Transverse colon (tissue), 4 donors: ENCODE measurements at regions not wholly inside any gene's neighbourhood (a gene's known extent, or its start where the extent isn't known, plus 50 kb on each side); places are given as distances from the start of the nearest gene placed in this dataset.

Experiments
- DNase-seq: peaks from one replicate; pipeline ENCODE4 v3.0.0-alpha.2; 2019
- H3K27ac ChIP-seq, 4 donors: fragments of 200-600 bp; sonication (generic); 2 replicates each; pipeline ENCODE4 v1.5.1; 2016 to 2018; ENCODE audit warnings: inconsistent platforms in 4 of 4
- H3K27me3 ChIP-seq: fragments of 200-600 bp; sonication (generic); 2 replicates; pipeline ENCODE4 v1.5.1; 2017; ENCODE audit warnings: inconsistent platforms
- H3K36me3 ChIP-seq, 4 donors: fragments of 200-600 bp; sonication (generic); 2 replicates each; pipeline ENCODE4 v1.5.1; 2017 to 2019; ENCODE audit warnings: inconsistent platforms in 4 of 4
- H3K4me1 ChIP-seq, 4 donors: fragments of 200-600 bp; sonication (generic); 2 replicates each; pipeline ENCODE4 v1.5.1; 2017 to 2020; ENCODE audit warnings: inconsistent platforms in 4 of 4
- H3K4me3 ChIP-seq, 4 donors: fragments of 200-600 bp; sonication (generic); 1 replicate in 1 of 4; 2 replicates in 3 of 4; pipeline versions ENCODE4 v1.5.1 to v1.6.1; 2017 to 2019; ENCODE audit warnings: inconsistent platforms in 4 of 4
- H3K9me3 ChIP-seq, 2 donors: fragments of 200-600 bp; sonication (generic); 2 replicates each; pipeline ENCODE4 v1.5.1; 2017 to 2019; ENCODE audit warnings: inconsistent platforms in 2 of 2
- EP300 ChIP-seq: sonication (generic); formaldehyde crosslinking; IDR thresholded peaks from one replicate; pipeline ENCODE4 v1.6.1; 2017; ENCODE audit warnings: antibody characterized with exemption, low read depth
- POLR2A ChIP-seq: fragments of 450-650 bp; IDR thresholded peaks from one replicate; pipeline ENCODE4 v1.6.1; 2016; ENCODE audit warnings: antibody characterized with exemption, mild to moderate bottlenecking, moderate library complexity
- POLR2AphosphoS5 ChIP-seq, 3 donors: sonication (generic); formaldehyde crosslinking; IDR thresholded peaks; one replicate each; pipeline ENCODE4 v1.6.1; 2016; ENCODE audit warnings: antibody characterized with exemption in 3 of 3
- WGBS, 2 donors: methylation state at CpG; one replicate each; pipeline ENCODE4 v1.1.5; 2018; ENCODE audit warnings: low coverage in 1 of 2; 5-methylcytosine and 5-hydroxymethylcytosine counted together
- in situ Hi-C, 4 donors: fragments of 200-750 bp; cut with MboI; loops; one replicate each; pipeline versions ENCODE4 v1.15.0 to v1.15.1; 2017; ENCODE audit warnings: low sequenced_read_pairs in 3 of 4, low pct_ligation_motif_present in 1 of 4, low pct_unique_long_range_greater_than_20kb in 1 of 4
- intact Hi-C: fragments of 100-400 bp; cut with DNase I; formaldehyde crosslinking; loops from one replicate; pipeline ENCODE4 v1.15.1; 2023; ENCODE audit warnings: low total_unique reads
- TF ChIP-seq, protein P1 (sequence below), 5 experiments: fragments of 200-600 bp in 3 of 5; fragments of 450-650 bp in 2 of 5; sonication (generic) in 3 of 5; IDR thresholded peaks; 1 replicate in 2 of 5; 2 replicates in 3 of 5; pipeline ENCODE4 v1.5.1; 2016 to 2017; ENCODE audit warnings: antibody characterized with exemption in 5 of 5, inconsistent platforms in 3 of 5, mild to moderate bottlenecking in 2 of 5, moderate library complexity in 1 of 5

DNA sequence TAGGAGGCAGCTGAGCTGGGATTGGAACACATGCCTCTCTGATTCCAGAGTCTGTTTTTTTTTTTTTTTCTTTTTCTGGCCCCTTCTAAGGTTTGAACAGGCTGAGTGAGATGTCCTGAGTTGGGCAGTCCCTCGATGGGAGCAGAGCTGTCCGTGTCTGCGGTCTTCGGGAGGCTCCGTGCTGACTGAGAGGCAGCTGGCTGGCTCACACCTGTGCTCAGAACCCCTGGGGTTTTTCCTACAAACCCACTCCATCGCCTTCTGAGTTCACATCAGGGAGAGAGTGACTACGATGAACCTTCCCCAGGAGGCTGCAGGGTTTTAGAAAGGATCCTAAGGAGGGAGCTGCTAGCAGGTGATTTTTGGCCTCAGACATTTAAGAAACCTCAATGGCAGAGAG, 92.5 kb downstream of the IRF8 start:
- Histone ChIP-seq H3K36me3 (no peaks in the 10 kb centered on the region), H3K27ac (no peak overlapping the region), H3K4me1 (peaks cover 4 to 16% (median 10%) of the 10 kb centered on the region in 4 donors), H3K9me3 (no peaks in the 10 kb centered on the region), H3K4me3 (no peak overlapping the region), H3K27me3 (peaks cover 6% of the 10 kb centered on the region)
- TF ChIP-seq, protein P1, sequence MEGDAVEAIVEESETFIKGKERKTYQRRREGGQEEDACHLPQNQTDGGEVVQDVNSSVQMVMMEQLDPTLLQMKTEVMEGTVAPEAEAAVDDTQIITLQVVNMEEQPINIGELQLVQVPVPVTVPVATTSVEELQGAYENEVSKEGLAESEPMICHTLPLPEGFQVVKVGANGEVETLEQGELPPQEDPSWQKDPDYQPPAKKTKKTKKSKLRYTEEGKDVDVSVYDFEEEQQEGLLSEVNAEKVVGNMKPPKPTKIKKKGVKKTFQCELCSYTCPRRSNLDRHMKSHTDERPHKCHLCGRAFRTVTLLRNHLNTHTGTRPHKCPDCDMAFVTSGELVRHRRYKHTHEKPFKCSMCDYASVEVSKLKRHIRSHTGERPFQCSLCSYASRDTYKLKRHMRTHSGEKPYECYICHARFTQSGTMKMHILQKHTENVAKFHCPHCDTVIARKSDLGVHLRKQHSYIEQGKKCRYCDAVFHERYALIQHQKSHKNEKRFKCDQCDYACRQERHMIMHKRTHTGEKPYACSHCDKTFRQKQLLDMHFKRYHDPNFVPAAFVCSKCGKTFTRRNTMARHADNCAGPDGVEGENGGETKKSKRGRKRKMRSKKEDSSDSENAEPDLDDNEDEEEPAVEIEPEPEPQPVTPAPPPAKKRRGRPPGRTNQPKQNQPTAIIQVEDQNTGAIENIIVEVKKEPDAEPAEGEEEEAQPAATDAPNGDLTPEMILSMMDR (IDR thresholded peaks at IDR 0.05): no peak
- TF ChIP-seq EP300 (no peak), POLR2A (no peak), POLR2AphosphoS5 (IDR thresholded peaks at IDR 0.05) (no peak)
- 87% methylated on average over 7 of the region's 7 CpGs; no CpG with 5 or more reads in 1 of the 2 donors for WGBS, 2 donors
- in situ Hi-C loops: no loop called here
- intact Hi-C loops: no loop called here
- DNase-seq: no peak

- no peak overlapping the region for H3K27ac ChIP-seq
- DNase-seq: no peak
- H3K9me3 ChIP-seq: no peaks in the 10 kb centered on the region
- intact Hi-C loops (no loop called here), in situ Hi-C loops (no loop called here)
- no peaks in the 10 kb centered on the region for H3K36me3 ChIP-seq
- H3K27me3 ChIP-seq: peaks cover 6% of the 10 kb centered on the region
- 94 to 100% methylated on average over 1 to 5 of the region's 5 CpGs for WGBS, 2 donors
- H3K4me3 ChIP-seq: no peak overlapping the region
- TF ChIP-seq POLR2AphosphoS5 (IDR thresholded peaks at IDR 0.05) (no peak), EP300 (no peak), POLR2A (no peak)
- TF ChIP-seq, protein P1 (IDR thresholded peaks at IDR 0.05): no peak
- H3K4me1 ChIP-seq: peaks cover 4 to 12% (median 6%) of the 10 kb centered on the region in 4 donors
These were observed 92.9 kb downstream of the IRF8 start for GRCh38 chr16:85991856-85992255.

DNA sequence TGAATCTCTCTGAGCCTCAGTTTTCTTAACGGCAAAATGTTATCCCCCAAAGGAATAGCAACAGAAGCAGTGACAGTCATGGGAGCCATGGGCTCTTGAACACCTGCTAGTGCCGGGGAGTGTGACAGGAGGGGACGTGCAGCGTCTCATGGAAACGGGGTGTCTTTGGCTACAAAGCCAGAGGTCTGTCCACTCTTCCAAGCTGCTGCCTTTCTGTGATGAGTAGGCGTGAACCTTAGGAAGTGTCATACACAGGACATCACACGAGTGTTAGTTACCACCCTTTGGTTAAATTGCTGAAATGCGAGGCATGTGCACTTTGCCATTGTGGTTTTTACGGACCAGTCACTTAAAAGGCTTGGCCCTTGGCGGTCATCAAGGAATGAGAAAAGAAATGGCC, 93.4 kb downstream of the IRF8 start:
- in situ Hi-C loops: no loop called here
- intact Hi-C loops: no loop called here
- H3K27me3 ChIP-seq: peaks cover 6% of the 10 kb centered on the region
- no peak overlapping the region for H3K27ac ChIP-seq
- no peak for DNase-seq
- no peak for TF ChIP-seq EP300
- TF ChIP-seq, protein P1 (IDR thresholded peaks at IDR 0.05): no peak
- TF ChIP-seq POLR2A: no peak
- no peaks in the 10 kb centered on the region for H3K36me3 ChIP-seq
- no peak overlapping the region for H3K4me3 ChIP-seq
- 82% methylated on average over 10 of the region's 10 CpGs; no CpG with 5 or more reads in 1 of the 2 donors for WGBS, 2 donors
- peaks cover 1 to 8% (median 1%) of the 10 kb centered on the region in 4 donors for H3K4me1 ChIP-seq
- H3K9me3 ChIP-seq: no peaks in the 10 kb centered on the region

DNA sequence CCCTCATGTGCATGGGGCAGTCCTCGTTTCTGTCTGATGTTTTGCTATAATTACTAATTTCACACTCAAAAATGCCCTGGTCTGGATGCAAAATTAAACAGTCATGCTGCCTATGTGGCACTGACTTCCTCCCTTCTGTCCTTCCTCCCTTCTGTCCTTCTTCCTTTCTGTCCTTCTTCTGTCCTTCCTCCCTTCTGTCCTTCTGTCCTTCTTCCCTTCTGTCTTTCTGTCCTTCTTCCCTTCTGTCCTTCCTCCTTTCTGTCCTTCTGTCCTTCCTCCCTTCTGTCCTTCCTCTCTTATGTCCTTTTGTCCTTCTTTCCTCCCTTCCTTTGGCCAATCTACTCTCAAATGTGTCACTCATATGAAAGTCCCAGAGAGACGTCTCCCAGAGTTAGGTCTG, 93.8 kb downstream of the IRF8 start:
- Histone ChIP-seq H3K4me3 (no peak overlapping the region), H3K9me3 (no peaks in the 10 kb centered on the region), H3K27me3 (peaks cover 6% of the 10 kb centered on the region), H3K27ac (no peak overlapping the region), H3K4me1 (peaks cover 0 to 6% (median 0%) of the 10 kb centered on the region in 4 donors), H3K36me3 (no peaks in the 10 kb centered on the region)
- TF ChIP-seq, protein P1 (IDR thresholded peaks at IDR 0.05): no peak
- TF ChIP-seq POLR2A (no peak), POLR2AphosphoS5 (IDR thresholded peaks at IDR 0.05) (no peak)
- intact Hi-C loops (no loop called here), in situ Hi-C loops (no loop called here)
- no peak for DNase-seq
- WGBS, 2 donors: 75 to 83% methylated on average over 2 of the region's 2 CpGs
